HCT116 (cell line): ENCODE measurements at regions not wholly inside any gene's neighbourhood (a gene's known extent, or its start where the extent isn't known, plus 50 kb on each side); places are given as distances from the start of the nearest gene placed in this dataset.

Source experiments
- ATAC-seq: fragments of 200-7000 bp; cut with Tn5 transposase; 2 replicates; pipeline ENCODE4 v1.9.1; 2020; ENCODE audit warnings: mild to moderate bottlenecking, moderate library complexity
- BruUV-seq: library from RNA; stranded (reverse); fragments of 400-500 nt; replicated peaks from 2 replicates; lab custom pipeline; 2021; lab: Mats Ljungman, UMichigan
- CTCF ChIA-PET: fragments of 300-600 bp; sonication (Branson Sonifier 250); formaldehyde crosslinking; loops from one replicate; lab custom pipeline; 2021; ENCODE audit warnings: antibody characterized with exemption; lab: Charles Lee
- POLR2A ChIA-PET: fragments of 300-600, 350-600 bp; sonication (Branson Sonifier 250); formaldehyde crosslinking; loops from one replicate; lab custom pipeline; 2021; ENCODE audit warnings: antibody characterized with exemption; lab: Charles Lee
- RAD21 ChIA-PET, 2 experiments: fragments of 300-600 bp; sonication (Branson Sonifier 250); formaldehyde crosslinking; loops; one replicate each; lab custom pipeline; 2023; ENCODE audit warnings: low total read pairs in 2 of 2; ENCODE audit not compliant: uncharacterized antibody in 2 of 2, unreplicated experiment in 2 of 2, low non-redundant PET in 1 of 2; lab: Charles Lee
- DNase-seq: peaks from one replicate; pipeline ENCODE4 v3.0.0-alpha.2; 2010; ENCODE audit warnings: low read depth, low spot score
- H2AFZ ChIP-seq: fragments of 200-600 bp; shearing (Covaris generic), sonication (generic); 2 replicates; pipeline ENCODE4 v1.6.1; 2017; ENCODE audit warnings: low read depth, mixed run types, mixed read lengths, antibody characterized with exemption, low read length; ENCODE audit not compliant: poor library complexity, severe bottlenecking
- H3K27ac ChIP-seq: 2 replicates; pipeline ENCODE4 v1.5.1; 2012; ENCODE audit warnings: low read depth, low read length
- H3K27me3 ChIP-seq: fragments of 200-600 bp; sonication (generic); 2 replicates; pipeline ENCODE4 v1.6.1; 2016; ENCODE audit warnings: mixed run types, low read length, mixed read lengths; ENCODE audit not compliant: insufficient read depth
- H3K36me3 ChIP-seq, 2 experiments: fragments of 200-500 bp in 1 of 2; fragments of 200-600 bp in 1 of 2; sonication (Bioruptor generic) in 1 of 2; sonication (generic) in 1 of 2; 2 replicates each; pipeline versions ENCODE4 v1.5.1 to v1.6.1; 2014 to 2016; ENCODE audit warnings: low read length in 2 of 2, inconsistent platforms in 1 of 2, mixed read lengths in 1 of 2, mixed run types in 1 of 2; ENCODE audit not compliant: insufficient read depth in 2 of 2, control insufficient read depth in 1 of 2
- H3K4me1 ChIP-seq, 2 experiments: fragments of 200-600 bp in 1 of 2; sonication (generic) in 1 of 2; 2 replicates each; pipeline versions ENCODE4 v1.5.1 to v1.6.1; 2012 to 2017; ENCODE audit warnings: low read length in 2 of 2, inconsistent platforms in 1 of 2, mild to moderate bottlenecking in 1 of 2, mixed read lengths in 1 of 2, mixed run types in 1 of 2, moderate library complexity in 1 of 2; ENCODE audit not compliant: insufficient read depth in 2 of 2, control insufficient read depth in 1 of 2
- H3K4me2 ChIP-seq: fragments of 200-600 bp; sonication (generic); 2 replicates; pipeline ENCODE4 v1.6.1; 2017; ENCODE audit warnings: mixed run types, low read length, mixed read lengths
- H3K4me3 ChIP-seq, 2 experiments: fragments of 200-600 bp in 1 of 2; sonication (generic) in 1 of 2; replicated peaks in 1 of 2; 2 replicates each; pipeline ENCODE4 v1.5.1; 2011 to 2016; ENCODE audit warnings: low read length in 2 of 2, control low read depth in 1 of 2, low read depth in 1 of 2, mild to moderate bottlenecking in 1 of 2, mixed read lengths in 1 of 2, mixed run types in 1 of 2
- H3K79me2 ChIP-seq: fragments of 200-600 bp; sonication (generic); 2 replicates; pipeline ENCODE4 v1.6.1; 2017; ENCODE audit warnings: mild to moderate bottlenecking, mixed run types, low read length, moderate library complexity, mixed read lengths; ENCODE audit not compliant: insufficient read depth
- H3K9ac ChIP-seq: fragments of 200-600 bp; sonication (generic); 2 replicates; pipeline ENCODE4 v1.6.1; 2016; ENCODE audit warnings: low read length, mixed read lengths
- H3K9me2 ChIP-seq: fragments of 200-600 bp; sonication (generic), shearing (Covaris generic); 2 replicates; pipeline ENCODE4 v1.6.1; 2017; ENCODE audit warnings: mixed run types, mild to moderate bottlenecking, moderate library complexity; ENCODE audit not compliant: insufficient read depth
- H3K9me3 ChIP-seq, 2 experiments: fragments of 200-500 bp in 1 of 2; fragments of 200-600 bp in 1 of 2; sonication (Bioruptor generic) in 1 of 2; sonication (generic) in 1 of 2; 2 replicates each; pipeline ENCODE4 v1.6.1; 2014 to 2017; ENCODE audit warnings: low read length in 2 of 2, mixed read lengths in 2 of 2, inconsistent platforms in 1 of 2, low read depth in 1 of 2, mild to moderate bottlenecking in 1 of 2, mixed run types in 1 of 2, moderate library complexity in 1 of 2; ENCODE audit not compliant: control insufficient read depth in 1 of 2, insufficient read depth in 1 of 2
- H4K20me1 ChIP-seq: fragments of 200-600 bp; sonication (generic), shearing (Covaris generic); 2 replicates; pipeline ENCODE4 v1.6.1; 2017; ENCODE audit warnings: mixed run types, mild to moderate bottlenecking, moderate library complexity; ENCODE audit not compliant: insufficient read depth
- CBX3 ChIP-seq: IDR thresholded peaks from 2 replicates; pipeline ENCODE4 v1.6.1; 2012; ENCODE audit warnings: low read depth
- CEBPB ChIP-seq: IDR thresholded peaks from 2 replicates; pipeline ENCODE4 v1.6.1; 2012; ENCODE audit warnings: low read depth
- EGR1 ChIP-seq: IDR thresholded peaks from 2 replicates; pipeline ENCODE4 v1.6.1; 2012; ENCODE audit warnings: low read depth
- ELF1 ChIP-seq: IDR thresholded peaks from 2 replicates; pipeline ENCODE4 v1.6.1; 2012; ENCODE audit warnings: low read depth, borderline replicate concordance
- EZH2 ChIP-seq: fragments of 200-600 bp; sonication (generic); IDR thresholded peaks from 2 replicates; pipeline ENCODE4 v1.6.1; 2017; ENCODE audit warnings: antibody characterized with exemption, mixed run types
- JUND ChIP-seq: IDR thresholded peaks from 2 replicates; pipeline ENCODE4 v1.6.1; 2012
- RAD21 ChIP-seq: IDR thresholded peaks from 2 replicates; pipeline ENCODE4 v1.6.1; 2012; ENCODE audit warnings: low read depth, mild to moderate bottlenecking
- SIN3A ChIP-seq: IDR thresholded peaks from 2 replicates; pipeline ENCODE4 v1.6.1; 2012; ENCODE audit warnings: low read depth
- TCF7L2 ChIP-seq: IDR thresholded peaks from 2 replicates; pipeline ENCODE4 v1.7.0; 2011; ENCODE audit warnings: borderline replicate concordance, inconsistent platforms; ENCODE audit not compliant: insufficient read depth, insufficient read length; ENCODE audit errors: extremely low read depth
- ZFX ChIP-seq: fragments of 450-650 bp; IDR thresholded peaks from 2 replicates; pipeline ENCODE4 v1.6.1; 2017
- ZNF274 ChIP-seq: fragments of 200-500 bp; sonication (Bioruptor generic); IDR thresholded peaks from 2 replicates; pipeline ENCODE4 v1.6.1; 2014; ENCODE audit warnings: mild to moderate bottlenecking, low read depth, low read length, inconsistent platforms
- intact Hi-C: fragments of 100-400 bp; cut with micrococcal nuclease; formaldehyde crosslinking; loops from 2 replicates; pipeline ENCODE4 v1.10.0; 2022
- TF ChIP-seq, protein P1 (sequence below), 3 experiments: fragments of 200-600 bp in 1 of 3; sonication (generic) in 1 of 3; IDR thresholded peaks in 2 of 3; conservative IDR thresholded peaks in 1 of 3; 2 replicates each; pipeline ENCODE4 v1.5.1; 2012 to 2017; ENCODE audit warnings: low read depth in 2 of 3, low read length in 2 of 3, antibody characterized with exemption in 1 of 3, borderline replicate concordance in 1 of 3, control low read depth in 1 of 3, mild to moderate bottlenecking in 1 of 3, mixed read lengths in 1 of 3, mixed run types in 1 of 3, moderate library complexity in 1 of 3; ENCODE audit not compliant: insufficient read depth in 1 of 3
- TF ChIP-seq, protein P2 (sequence below): IDR thresholded peaks from 2 replicates; pipeline ENCODE4 v1.6.1; 2012
- TF ChIP-seq, protein P3 (sequence below): IDR thresholded peaks from 2 replicates; pipeline ENCODE4 v1.6.1; 2012
- TF ChIP-seq, protein P4 (sequence below): IDR thresholded peaks from 2 replicates; pipeline ENCODE4 v1.6.1; 2012; ENCODE audit warnings: low read depth

DNA sequence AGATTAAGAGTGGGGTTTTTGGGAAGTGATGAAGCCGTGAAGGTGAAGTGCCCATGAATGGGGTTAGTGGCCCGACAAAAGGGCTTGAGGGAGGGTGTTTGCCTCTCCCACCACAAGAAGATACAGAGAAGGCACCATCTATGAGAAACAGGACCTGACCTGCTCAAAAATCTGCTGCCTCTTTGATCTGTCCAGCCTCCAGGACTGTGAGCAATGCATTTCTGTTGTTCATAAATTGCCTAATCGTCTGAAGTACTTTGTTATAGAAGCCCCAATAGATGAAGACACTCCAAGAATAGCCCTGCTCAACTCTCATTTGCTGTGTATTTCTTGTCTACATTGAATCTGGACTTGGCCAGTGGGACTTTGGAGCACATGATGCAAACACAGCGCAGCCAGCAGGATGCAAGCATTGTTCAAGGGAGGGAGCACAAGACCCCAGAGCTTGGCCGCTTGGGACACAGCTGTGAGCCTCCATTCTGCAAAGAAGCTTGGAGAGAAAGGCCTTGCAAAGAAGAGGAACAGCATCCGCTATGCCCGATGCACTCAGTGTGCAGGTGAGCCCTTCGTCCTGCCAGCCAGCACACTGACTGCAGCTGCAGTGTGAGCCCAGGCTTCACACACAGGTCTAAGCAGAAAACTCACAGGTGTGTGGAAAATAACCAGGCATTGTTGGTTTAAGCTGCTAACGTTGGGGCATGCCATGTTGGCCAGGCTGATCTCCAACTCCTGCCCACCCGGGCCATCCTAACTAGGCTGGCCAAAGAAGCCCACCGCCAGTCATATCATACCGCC is 73.2 kb upstream of the KLF6 start:
- intact Hi-C loops: no loop called here
- POLR2A ChIA-PET: interaction anchor here (1.5 kb wide), 1 partner anchor 73 kb away, joined by 5 read pairs; the partner anchor contains the start of gene KLF6

More for the DNA sequence above, 73.2 kb upstream of the KLF6 start:
- peaks cover 12 to 15% of the 10 kb centered on the region in 2 experiments for H3K4me1 ChIP-seq
- ATAC-seq: no peak
- no peak overlapping the region for H3K27ac ChIP-seq
- no peaks in the 10 kb centered on the region for H3K9me3 ChIP-seq
- ChIA-PET RAD21 (no interaction called here), CTCF (no interaction called here)
- no peaks in the 10 kb centered on the region for H3K27me3 ChIP-seq
- H2AFZ ChIP-seq: no peak overlapping the region
- H3K9ac ChIP-seq: no peak overlapping the region
- H3K4me3 ChIP-seq: no peak overlapping the region
- H3K9me2 ChIP-seq: no peaks in the 10 kb centered on the region
- no peaks in the 10 kb centered on the region for H3K36me3 ChIP-seq
- DNase-seq: no peak
- H3K79me2 ChIP-seq: no peaks in the 10 kb centered on the region
- BruUV-seq: no TSS peak
- no peaks in the 10 kb centered on the region for H4K20me1 ChIP-seq
- TF ChIP-seq JUND: no peak
- TF ChIP-seq SIN3A: no peak
- no peak for TF ChIP-seq TCF7L2
- no peak for TF ChIP-seq RAD21
- no peak for TF ChIP-seq EZH2
- TF ChIP-seq ELF1: no peak
- TF ChIP-seq, protein P1, sequence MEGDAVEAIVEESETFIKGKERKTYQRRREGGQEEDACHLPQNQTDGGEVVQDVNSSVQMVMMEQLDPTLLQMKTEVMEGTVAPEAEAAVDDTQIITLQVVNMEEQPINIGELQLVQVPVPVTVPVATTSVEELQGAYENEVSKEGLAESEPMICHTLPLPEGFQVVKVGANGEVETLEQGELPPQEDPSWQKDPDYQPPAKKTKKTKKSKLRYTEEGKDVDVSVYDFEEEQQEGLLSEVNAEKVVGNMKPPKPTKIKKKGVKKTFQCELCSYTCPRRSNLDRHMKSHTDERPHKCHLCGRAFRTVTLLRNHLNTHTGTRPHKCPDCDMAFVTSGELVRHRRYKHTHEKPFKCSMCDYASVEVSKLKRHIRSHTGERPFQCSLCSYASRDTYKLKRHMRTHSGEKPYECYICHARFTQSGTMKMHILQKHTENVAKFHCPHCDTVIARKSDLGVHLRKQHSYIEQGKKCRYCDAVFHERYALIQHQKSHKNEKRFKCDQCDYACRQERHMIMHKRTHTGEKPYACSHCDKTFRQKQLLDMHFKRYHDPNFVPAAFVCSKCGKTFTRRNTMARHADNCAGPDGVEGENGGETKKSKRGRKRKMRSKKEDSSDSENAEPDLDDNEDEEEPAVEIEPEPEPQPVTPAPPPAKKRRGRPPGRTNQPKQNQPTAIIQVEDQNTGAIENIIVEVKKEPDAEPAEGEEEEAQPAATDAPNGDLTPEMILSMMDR (IDR thresholded peaks at IDR 0.05 in 2 of 3, conservative IDR thresholded peaks at IDR 0.05 in 1 of 3; ENCODE audit: borderline replicate concordance in 1 of 3, insufficient read depth in 1 of 3, low read depth in 2 of 3, low read length in 2 of 3): no peak
- TF ChIP-seq ZFX: no peak
- TF ChIP-seq, protein P2, sequence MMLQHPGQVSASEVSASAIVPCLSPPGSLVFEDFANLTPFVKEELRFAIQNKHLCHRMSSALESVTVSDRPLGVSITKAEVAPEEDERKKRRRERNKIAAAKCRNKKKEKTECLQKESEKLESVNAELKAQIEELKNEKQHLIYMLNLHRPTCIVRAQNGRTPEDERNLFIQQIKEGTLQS: no peak
- TF ChIP-seq CBX3: no peak
- no peak for TF ChIP-seq CEBPB
- TF ChIP-seq EGR1: no peak
- no peak for TF ChIP-seq ZNF274
- TF ChIP-seq, protein P3, sequence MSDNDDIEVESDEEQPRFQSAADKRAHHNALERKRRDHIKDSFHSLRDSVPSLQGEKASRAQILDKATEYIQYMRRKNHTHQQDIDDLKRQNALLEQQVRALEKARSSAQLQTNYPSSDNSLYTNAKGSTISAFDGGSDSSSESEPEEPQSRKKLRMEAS: no peak
- TF ChIP-seq, protein P4, sequence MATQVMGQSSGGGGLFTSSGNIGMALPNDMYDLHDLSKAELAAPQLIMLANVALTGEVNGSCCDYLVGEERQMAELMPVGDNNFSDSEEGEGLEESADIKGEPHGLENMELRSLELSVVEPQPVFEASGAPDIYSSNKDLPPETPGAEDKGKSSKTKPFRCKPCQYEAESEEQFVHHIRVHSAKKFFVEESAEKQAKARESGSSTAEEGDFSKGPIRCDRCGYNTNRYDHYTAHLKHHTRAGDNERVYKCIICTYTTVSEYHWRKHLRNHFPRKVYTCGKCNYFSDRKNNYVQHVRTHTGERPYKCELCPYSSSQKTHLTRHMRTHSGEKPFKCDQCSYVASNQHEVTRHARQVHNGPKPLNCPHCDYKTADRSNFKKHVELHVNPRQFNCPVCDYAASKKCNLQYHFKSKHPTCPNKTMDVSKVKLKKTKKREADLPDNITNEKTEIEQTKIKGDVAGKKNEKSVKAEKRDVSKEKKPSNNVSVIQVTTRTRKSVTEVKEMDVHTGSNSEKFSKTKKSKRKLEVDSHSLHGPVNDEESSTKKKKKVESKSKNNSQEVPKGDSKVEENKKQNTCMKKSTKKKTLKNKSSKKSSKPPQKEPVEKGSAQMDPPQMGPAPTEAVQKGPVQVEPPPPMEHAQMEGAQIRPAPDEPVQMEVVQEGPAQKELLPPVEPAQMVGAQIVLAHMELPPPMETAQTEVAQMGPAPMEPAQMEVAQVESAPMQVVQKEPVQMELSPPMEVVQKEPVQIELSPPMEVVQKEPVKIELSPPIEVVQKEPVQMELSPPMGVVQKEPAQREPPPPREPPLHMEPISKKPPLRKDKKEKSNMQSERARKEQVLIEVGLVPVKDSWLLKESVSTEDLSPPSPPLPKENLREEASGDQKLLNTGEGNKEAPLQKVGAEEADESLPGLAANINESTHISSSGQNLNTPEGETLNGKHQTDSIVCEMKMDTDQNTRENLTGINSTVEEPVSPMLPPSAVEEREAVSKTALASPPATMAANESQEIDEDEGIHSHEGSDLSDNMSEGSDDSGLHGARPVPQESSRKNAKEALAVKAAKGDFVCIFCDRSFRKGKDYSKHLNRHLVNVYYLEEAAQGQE: no peak
- TF ChIP-seq, all 23 proteins: peak for 0
- no peak overlapping the region for H3K4me2 ChIP-seq
